ENCODE measurements at regions not wholly inside any gene's neighbourhood (a gene's known extent, or its start where the extent isn't known, plus 50 kb on each side); places are given as distances from the start of the nearest gene placed in this dataset.

DNA sequence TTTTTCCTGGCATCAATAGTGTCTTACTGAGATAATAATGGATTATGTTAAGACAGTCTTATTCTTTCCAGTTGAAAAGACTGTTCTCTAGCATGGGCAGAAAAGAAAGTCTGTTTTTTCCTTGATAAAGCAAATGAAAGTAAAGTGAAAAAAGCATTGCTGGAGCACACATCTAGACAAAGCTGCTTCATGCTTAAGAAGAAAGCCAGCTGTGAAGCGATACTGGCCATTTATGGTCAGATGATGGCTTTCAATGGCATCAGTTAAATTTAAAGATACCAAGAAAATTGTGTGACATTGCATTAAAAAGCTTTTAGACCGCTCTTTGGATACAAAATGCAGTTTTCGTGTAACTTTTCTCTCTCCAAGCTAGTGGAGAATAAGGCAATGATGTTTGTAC, 242.1 kb upstream of the TRAM1L1 start:
- peak; percentile 1 for DNase-seq

DNA sequence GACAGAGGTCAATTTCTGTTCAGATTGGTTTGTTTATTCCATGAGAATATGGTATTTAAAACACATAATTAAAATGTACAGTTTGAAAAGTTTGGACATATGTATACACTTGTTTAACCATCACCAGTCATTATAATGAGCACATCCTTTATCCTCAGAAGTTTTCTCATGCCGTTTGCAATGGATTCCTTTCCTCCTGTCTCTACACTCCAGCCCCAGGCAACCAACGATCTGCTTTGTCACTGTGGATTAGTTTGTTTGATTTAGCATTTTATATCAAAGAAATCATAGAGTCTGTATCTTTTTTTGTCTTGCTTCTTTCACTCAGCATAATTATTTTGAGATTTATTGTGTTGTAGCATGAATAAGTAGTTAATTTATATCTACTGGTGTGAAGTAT, 243.0 kb upstream of the TRAM1L1 start:
- no peak for DNase-seq

DNA sequence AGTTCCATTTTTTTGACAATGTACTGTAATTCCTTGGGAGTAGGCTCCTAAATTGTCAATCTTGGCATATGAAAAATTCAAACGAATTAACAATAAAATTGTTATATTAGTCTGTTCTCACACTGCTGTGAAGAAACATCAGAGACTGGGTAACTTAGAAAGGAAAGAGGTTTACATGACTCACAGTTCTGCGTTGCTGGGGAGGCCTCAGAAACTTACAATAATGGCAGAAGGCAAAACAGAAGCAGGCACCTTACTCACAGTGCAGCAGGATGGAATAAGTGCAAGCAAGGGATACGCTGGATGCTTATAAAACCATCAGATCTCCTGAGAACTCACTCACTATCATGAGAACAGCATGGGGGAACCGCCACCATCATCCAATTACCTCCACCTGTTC, 246.4 kb upstream of the TRAM1L1 start:
- DNase-seq = no peak

DNA sequence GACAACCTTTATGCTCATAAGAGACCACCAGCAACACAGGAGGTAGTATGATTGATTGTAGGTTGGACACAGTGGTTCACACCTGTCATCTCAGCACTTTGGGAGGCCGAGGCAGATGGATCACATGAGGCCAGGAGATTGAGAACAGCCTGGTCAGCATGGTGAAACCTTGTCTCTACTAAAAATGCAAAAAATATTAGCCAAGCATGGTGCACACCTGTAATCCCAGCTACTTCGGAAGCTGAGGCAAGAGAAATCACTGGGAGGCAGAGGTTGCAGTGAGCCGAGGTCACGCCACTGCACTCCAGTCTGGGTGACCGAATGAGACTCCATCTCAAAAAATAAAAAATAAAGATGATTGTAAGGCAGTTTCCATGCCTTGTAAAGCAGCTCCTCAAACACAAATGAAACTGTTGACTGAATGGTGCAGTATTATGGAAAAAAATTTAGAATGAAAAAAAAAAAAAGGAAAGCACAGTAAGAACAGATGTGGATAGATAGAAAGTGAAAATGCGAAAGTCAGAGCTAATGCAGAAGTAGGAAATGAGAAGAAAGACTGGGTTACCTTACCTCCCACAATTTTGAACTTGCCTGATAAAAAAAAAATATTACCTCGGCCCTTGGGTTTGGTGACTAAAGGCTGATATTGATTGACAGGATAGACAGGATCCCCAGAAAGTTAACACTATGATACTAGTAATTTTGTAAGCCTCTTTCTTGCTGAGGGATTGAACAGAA, 249.2 kb upstream of the TRAM1L1 start:
- no peak for DNase-seq

DNA sequence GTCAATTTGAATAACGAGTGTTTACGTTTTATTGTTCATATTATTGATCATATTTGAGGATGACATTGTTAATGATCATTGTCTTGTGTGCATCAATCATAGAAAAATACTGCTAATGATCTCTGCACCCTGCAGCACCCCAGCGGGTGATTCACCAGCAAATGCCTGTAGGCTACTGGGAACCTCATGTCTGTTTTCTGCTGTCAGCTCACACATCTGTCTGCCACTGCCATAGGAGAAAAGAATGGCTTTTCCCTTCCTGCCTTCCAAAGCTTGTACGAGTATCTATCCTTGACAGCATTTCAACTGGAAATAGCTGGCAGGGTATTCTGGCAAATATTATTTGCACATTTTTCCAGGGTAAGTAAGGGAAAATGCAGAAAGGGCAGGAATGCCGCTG, 272.1 kb upstream of the TRAM1L1 start:
- DNase-seq = no peak

DNA sequence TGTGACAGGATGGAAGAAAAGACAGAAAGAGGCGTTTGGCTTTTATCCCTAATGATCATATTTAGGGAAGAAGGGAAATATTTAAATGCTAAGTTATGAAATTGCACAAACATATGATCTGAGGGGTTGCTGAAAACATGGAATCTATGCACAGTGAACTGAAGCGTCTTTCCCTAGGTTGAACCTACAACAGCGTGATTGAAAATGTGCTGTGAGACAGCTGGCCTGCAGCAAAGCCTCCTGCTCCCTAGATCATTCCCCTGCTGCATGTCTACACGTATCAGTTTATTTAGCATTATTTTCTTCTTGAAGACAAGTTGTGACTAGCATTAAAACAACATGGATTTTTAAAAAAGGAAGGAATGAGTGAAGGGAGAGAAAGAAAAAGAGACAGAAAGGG, 272.5 kb upstream of the TRAM1L1 start:
- DNase-seq = no peak

DNA sequence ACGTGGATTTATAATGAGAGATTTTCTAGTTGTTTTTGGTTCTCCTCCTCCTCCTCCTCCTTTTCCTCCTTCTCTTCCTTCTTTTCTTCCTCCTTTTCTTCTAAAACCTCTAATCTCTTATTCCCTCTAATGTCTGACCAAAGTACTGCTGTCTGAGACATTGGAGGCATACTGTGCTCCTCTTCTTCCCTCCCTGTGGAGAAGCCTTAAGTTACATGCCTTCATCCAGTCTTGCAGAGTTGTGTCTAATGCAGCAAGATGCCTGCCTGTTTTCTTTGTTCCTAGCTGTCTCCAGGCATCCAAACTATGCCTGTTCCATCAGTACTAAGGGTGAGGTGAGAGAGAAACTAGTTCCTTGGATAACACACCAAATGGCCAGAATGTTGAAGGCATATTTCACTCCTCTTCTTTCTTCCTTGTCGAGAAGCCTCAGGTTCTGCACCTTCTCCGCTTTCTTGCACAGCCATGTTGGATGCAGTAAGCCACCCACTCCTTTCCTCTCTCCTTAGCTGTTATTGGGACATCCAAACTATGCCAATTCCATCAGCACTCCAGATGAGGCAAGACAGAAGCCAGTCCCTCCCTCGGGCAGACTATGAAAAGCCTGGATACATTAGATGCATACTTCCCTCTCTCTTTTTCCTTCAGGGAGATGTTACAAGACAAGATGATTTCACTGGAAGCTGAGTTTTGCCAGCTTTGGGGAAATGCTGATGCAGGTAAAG, 285.7 kb upstream of the TRAM1L1 start:
- DNase-seq = no peak

DNA sequence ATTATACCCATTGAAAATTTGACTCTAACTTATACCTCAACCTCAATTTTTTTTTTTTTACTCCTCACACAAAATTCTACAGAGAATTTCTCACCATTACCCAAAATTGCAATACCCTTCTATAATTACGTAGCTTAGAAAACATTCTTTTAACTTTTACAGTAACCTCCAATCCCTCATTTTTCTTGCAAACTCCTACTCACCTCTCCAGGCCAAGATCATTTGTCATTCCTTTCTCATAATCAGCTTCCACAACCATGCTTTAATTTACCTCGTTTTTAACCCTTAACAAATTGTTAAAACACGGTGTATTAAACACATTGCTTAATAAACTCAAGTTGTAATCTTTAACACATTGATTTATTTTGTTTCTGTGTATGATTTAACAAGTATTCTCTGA, 289.7 kb upstream of the TRAM1L1 start:
- no peak for DNase-seq

DNA sequence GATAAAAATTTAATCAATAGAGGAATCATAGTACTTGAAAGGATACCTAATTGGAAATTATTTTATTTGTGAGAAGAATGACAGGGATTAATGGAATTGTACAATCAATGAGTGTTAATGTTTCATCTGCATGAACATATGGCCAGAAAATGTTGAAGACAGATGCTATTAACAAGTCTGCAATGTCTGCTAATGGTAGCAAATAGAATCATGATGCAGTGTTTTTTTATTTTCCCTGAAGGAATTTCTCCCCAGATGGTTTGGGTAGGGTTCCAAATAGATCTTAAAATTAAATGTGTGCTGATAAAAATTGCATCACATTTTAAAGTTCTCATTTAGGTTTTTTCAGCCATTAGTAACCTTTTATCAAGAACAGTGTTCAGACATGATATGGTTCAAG, 291.3 kb upstream of the TRAM1L1 start:
- DNase-seq = no peak

DNA sequence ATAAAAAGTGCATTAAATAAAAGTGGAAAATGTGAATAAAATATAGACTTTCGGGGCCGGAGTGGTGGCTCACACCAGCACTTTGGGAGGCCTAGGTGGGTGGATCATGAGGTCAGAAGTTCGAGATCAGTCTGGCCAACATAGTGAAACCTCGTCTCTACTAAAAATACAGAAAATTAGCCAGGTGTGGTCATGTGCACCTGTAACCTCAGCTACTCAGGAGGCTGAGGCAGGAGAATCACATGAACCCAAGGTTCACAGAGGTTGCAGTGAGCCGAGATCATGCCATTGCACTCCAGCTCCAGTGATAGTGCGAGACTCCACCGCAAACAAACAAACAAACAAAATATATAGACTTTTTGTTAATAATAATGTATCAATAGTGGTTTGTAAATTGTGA, 293.6 kb upstream of the TRAM1L1 start:
- DNase-seq = no peak

DNA sequence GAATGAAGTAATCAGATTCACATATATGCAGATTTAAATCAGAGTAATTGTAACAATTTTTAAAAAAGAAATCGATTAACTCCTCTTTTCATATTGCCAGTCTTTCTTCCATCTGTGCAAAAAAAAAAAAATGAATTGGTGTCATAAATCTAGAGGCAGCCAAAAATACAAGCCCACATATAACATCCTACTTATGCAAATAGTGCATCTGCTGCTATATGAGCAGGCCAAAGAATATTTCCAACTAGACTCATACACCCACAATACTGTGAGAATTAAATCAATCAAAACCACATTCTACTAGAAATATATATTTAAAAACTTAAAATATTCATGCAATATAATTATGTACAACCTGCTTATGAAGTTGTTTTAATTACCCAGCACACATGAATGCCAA, 298.1 kb upstream of the TRAM1L1 start:
- no peak for DNase-seq

DNA sequence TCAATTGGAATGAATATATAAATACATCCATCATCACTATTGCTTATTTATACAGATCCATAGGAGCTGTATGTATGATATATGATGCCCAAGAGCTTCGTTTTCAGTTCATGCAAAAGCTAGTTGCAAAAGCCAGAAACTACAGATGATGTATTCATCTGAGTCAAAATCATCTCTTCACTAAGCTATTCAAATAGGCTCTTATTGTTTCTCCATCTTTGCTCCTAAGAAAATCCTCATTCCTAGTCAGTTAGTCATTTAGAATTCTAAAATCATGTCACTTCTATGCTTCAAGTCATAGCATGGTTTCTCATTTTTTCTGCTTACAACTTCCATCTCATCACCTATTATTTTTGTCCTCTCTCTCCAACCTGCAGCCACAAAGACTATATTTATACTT, 300.1 kb upstream of the TRAM1L1 start:
- DNase-seq = no peak

DNA sequence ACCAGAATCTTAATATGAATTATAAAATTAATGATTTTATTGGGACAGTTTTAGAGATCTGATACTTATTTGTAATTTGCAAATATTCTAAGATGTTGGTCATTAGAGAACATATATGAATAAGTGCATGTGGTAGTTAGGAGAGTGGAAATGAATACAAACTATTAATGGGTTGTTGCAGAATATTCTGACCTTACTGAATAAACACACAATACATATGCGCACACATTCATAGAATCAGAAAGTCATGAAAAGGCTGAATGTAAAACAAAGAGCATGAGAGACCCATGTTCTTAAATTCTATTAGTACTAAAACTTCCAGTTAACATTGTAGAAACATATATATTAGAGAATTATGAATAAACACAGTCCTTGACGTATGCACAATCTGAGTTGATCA, 301.7 kb upstream of the TRAM1L1 start:
- no peak for DNase-seq

DNA sequence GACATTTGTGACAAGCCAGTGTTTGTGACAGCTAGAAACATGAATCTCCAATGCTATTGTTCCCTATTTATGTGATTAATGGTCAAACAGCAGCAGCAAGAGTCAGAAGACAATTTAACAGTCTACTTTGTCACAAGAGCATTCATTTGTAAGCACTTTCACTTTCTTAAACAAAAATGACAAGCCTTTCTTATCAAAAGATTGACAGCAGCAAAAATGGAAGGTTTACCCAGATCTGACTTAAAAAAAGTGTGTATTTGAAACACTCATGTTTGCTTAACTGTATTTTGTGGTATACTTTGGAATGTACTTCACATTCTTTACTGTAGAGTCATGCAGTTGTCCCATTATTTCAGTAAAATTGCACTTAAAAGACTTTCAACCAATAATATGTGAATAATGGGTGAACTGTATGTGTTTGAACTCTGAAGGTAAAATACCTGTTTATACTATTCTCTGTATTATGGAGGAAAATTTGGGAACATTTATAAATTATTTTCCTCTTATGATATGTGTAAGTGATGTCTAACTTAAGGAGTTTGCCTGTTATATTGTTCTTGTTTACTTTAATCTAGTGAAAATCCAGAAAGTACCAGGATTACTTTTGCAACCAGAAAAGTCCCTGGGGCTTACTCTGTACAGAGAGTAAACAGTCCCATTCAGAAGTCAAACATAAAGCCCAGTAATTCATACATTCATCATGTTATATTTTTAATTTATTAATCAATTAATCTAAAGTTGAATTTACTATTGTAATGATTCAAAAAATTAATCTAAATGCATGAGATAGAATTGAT, 314.9 kb upstream of the TRAM1L1 start:
- no peak for DNase-seq

DNA sequence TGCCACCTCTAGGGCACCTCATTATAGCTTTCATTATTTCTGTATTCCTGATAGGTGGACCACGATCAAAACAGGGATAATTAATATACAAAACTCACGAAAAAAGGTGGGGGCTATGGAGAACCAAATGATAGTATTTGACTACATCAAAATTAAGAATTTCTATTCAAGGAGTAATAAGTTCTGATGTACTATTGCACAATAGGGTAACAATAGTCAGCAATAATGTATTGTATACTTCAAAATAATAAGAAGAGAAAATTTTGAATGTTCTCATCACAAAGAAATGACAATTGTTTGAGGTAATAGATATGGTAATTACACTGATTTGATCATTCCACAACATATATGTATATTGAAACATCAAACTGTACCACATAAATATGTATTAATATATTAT, 327.3 kb upstream of the TRAM1L1 start:
- DNase-seq = no peak

DNA sequence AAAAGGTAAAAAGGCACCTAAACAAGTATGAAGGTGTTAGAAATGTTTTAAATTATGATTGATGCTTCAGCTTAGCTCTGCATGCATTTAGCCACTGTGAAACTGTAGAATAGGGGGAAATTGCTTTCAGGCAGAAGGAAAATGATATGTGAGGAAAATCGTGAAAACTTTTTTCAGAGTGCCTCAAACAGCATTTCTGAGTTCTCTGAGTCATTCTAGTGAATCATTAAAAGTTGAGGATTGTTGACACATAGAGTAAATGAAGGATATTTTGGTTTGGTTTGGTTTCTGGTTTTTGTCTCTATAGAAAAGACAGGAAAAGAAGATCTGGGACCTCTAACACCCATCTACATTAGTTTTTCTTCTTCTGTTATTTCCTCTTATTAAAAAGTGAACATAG, 332.5 kb upstream of the TRAM1L1 start:
- DNase-seq = no peak

DNA sequence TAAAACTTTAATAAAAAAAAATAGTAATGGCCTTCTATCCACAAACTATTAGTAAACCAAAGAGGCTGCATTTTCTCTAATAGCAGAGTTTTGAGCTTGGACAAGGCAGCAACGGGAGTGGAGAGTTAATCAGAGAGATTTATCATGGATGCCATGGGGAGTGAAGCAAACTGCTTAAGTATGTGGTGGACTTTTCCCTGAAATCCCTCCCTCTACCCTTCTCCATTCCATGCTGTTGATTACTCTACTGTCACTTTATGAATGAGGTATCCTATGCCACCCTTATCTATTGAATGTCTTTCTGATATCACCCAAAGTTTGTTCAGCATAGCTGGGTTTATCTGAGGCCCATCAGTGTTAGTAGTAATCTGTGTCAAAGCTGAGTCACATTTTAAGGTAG, 335.6 kb upstream of the TRAM1L1 start:
- DNase-seq = no peak

DNA sequence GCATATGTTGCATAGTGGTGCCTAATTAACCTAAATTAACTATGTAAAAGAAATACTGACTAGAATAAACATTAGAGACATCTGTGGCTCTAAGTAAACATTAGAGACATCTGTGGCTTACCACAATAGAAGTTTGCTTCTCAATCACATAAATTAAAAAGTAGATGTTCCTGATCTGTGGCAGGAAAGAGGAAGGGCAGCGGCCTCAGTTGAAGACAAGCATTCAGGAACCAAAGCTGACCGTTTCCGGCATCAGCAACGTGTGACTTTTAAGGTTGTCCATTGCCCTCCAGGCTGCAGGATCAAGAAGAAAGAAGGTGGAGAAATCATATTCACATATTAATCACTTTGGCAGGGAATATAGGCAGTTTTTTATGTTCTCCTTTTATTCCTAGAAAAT, 336.3 kb upstream of the TRAM1L1 start:
- DNase-seq = no peak

DNA sequence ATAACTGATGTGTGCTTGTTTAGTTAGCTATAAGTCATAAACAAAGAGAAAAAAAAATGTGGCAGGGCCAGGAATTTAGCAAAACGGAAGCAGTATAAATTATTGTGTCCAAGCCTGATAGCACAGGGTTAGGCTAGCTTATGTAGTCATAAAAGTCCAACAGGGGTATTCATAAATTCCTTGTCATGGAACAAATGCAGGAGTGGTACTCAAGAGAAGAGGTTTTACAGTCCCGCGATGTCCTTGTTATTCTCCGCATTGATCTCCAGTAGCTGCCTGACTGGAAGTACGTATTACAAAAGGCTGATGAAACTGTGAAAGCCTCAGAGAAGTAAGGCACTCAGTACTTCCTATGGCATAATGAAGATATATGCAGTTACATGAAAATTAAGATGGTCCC, 336.9 kb upstream of the TRAM1L1 start:
- DNase-seq = no peak

DNA sequence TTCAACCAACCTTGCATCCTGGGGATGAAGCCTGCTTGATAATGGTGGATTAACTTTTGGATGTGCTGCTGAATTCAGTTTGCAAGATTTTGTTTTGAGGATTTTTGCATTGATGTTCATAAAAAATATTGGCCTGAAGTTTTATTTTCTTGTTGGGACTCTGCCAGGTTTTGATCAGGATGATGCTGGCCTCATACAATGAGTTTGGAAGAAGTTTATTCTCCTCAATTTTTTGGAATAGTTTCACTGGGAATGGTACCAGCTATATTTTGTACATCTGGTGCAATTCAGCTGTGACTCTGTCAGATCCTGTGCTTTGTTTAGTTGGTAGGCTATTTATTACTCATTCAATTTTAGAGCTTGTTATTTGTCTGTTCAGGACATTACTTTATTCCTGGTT, 340.3 kb upstream of the TRAM1L1 start:
- DNase-seq = no peak

DNA sequence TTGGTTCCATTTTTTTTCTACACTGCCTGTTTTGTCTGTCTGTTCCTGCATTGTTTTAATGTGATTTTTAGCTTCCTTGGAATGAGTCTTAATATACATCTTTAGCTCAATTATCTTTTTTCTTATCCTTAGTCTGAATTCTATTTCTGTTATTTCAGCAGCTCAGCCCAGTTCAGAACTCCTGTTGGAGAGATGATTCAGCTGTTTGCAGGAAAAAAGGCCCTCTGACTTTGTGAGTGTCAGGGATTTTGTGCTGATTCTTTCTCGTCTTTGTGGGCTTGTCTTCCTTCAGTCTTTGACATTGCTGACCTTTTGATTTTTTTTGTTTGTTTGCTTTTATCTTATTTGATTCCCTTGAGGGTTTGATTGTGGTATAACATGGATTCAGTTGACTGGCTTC, 343.2 kb upstream of the TRAM1L1 start:
- no peak for DNase-seq

DNA sequence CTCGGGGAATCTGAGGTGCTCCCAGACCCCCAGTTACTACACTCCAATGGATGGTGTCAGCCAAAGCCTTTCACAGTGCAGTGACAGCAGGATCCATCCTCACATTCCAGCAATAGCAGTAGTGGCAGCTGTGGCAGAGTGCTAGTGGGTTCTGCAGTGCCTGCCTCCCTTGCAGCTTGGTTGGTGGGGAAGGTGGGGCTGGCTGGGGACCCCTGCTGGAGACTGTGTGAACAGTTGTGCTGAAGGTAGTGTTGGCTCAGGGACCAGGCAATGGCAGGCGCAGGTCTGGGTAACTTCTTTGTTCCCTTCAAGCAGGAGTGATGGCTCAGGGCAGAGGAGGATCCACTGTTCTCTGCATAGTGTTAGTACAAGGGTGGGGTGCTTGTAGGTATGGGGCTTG, 343.7 kb upstream of the TRAM1L1 start:
- DNase-seq = no peak

DNA sequence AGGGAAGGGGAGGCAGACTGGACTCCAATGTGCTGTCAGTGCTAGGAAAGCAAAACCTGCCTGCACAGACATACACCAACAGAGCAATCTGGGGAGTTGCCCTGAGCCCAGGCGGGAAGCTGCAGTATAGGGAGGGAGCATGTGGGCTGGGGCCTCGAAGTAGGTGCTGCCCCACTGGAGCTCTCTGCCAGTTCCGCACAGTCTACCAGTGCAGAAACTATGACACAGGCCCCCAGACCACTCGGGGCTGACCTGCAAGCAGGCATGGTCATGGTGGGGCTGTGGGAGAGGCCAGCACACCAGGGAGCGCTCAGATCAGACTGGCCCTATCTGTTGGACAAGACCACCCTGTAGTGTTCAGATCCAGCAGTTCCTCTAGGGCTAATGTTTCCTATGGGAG, 344.1 kb upstream of the TRAM1L1 start:
- no peak for DNase-seq

DNA sequence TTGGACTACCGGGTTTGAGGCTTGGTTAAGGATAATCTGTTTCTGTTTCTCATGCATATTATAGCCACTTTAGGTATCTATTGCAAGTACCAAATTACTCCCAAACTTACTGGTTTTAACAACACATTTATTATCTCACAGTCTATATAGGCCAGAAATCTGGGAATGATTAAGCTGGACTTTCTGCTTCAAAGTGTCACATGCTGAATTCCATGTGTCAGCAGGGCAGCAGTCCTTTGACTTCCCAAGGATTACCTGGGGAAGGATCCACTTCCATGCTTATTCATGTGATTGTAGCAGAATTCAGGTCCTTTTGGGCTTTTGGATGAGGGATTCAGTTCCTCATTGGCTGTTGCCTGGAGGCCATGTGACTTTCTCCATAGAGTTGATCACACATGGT, 349.0 kb upstream of the TRAM1L1 start:
- DNase-seq = no peak

Data from NCI-H2227 treated with DMSO at 0.1 percent for 48 hours (cell line).